Natural killer cell (primary cell): ENCODE measurements at regions not wholly inside any gene's neighbourhood (a gene's known extent, or its start where the extent isn't known, plus 50 kb on each side); places are given as distances from the start of the nearest gene placed in this dataset.
"Not testable (repeated sequence)": the region's sequence is repeated elsewhere in the genome, so short reads cannot be mapped to it uniquely, and the experiment has no call there.

ENCODE experiments used
- ATAC-seq, 3 donors: fragments of 150-1000 bp in 2 of 3; fragments of 200-7000 bp in 1 of 3; cut with Tn5 transposase; 1 replicate in 1 of 3; 2 replicates in 2 of 3; pipeline ENCODE4 v1.10.0; 2021; ENCODE audit warnings: mild to moderate bottlenecking in 2 of 3, moderate library complexity in 2 of 3
- DNase-seq, 2 donors: peaks; one replicate each; pipeline versions ENCODE4 v3.0.0 to v3.0.0-alpha.2; 2013 to 2021; ENCODE audit warnings: mixed read lengths in 1 of 2
- H3K27ac ChIP-seq: one replicate; pipeline ENCODE4 v1.5.1; 2013; ENCODE audit warnings: mild to moderate bottlenecking, low read length
- H3K27me3 ChIP-seq: one replicate; pipeline ENCODE4 v1.6.1; 2013; ENCODE audit warnings: low read length; ENCODE audit not compliant: control insufficient read depth, insufficient read depth
- H3K36me3 ChIP-seq: one replicate; pipeline ENCODE4 v1.6.1; 2013; ENCODE audit warnings: low read length; ENCODE audit not compliant: control insufficient read depth, insufficient read depth
- H3K4me1 ChIP-seq: one replicate; pipeline ENCODE4 v1.6.1; 2013; ENCODE audit warnings: low read length; ENCODE audit not compliant: control insufficient read depth, insufficient read depth
- H3K4me3 ChIP-seq: one replicate; pipeline ENCODE4 v1.5.1; 2013; ENCODE audit warnings: low read length
- H3K9me3 ChIP-seq: one replicate; pipeline ENCODE4 v1.6.1; 2013; ENCODE audit warnings: low read length; ENCODE audit not compliant: control insufficient read depth, insufficient read depth
- H3K27ac Mint-ChIP-seq, 2 donors: one replicate each; pipeline ENCODE4 v1.8.0; 2022; ENCODE audit warnings: mild to moderate bottlenecking in 2 of 2, mixed read lengths in 2 of 2, moderate library complexity in 1 of 2
- H3K27me3 Mint-ChIP-seq, 2 donors: one replicate each; pipeline ENCODE4 v1.8.0; 2022; ENCODE audit warnings: low read depth in 2 of 2, mixed read lengths in 2 of 2
- H3K36me3 Mint-ChIP-seq: one replicate; pipeline ENCODE4 v1.8.0; 2022; ENCODE audit warnings: mixed read lengths
- H3K4me1 Mint-ChIP-seq, 2 donors: one replicate each; pipeline ENCODE4 v1.8.0; 2022; ENCODE audit warnings: mixed read lengths in 2 of 2
- H3K4me3 Mint-ChIP-seq: one replicate; pipeline ENCODE4 v1.8.0; 2022; ENCODE audit warnings: mild to moderate bottlenecking, moderate library complexity, mixed read lengths
- H3K9me3 Mint-ChIP-seq, 2 donors: one replicate each; pipeline ENCODE4 v1.8.0; 2022; ENCODE audit warnings: mixed read lengths in 2 of 2
- WGBS: methylation state at CpG from one replicate; pipeline ENCODE4 v1.1.7; 2013; ENCODE audit warnings: missing lambda C conversion rate; ENCODE audit not compliant: insufficient coverage; 5-methylcytosine and 5-hydroxymethylcytosine counted together
- intact Hi-C: fragments of 100-400 bp; cut with micrococcal nuclease; formaldehyde crosslinking; loops from one replicate; pipeline ENCODE4 v1.14.2; 2022
- TF ChIP-seq, protein P1 (sequence below): fragments of 200-600 bp; IDR thresholded peaks from one replicate; pipeline ENCODE4 v1.8.0; 2022; ENCODE audit warnings: antibody characterized with exemption

DNA sequence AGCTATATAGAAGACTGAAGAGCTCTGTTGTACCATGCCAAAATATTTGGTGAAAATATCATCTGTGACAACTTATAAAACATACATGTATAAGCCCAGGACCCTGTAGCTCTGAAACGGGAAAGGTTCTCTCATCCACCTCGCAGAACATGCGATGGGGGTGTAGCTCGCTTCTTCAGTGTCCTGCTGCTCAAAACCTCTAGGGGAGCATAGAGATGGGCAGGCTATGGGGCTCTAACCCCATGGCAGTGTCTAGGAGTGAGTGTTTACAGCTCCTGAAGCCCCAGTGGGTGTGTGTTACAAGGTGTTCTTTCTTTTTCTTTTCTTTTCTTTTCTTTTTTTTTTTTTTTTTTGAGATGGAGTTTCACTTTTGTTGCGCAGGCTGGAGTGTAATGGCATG lies 505.2 kb upstream of the SYNCRIP start:
- 79% methylated on average over 5 of the region's 5 CpGs for WGBS
- TF ChIP-seq, protein P1, sequence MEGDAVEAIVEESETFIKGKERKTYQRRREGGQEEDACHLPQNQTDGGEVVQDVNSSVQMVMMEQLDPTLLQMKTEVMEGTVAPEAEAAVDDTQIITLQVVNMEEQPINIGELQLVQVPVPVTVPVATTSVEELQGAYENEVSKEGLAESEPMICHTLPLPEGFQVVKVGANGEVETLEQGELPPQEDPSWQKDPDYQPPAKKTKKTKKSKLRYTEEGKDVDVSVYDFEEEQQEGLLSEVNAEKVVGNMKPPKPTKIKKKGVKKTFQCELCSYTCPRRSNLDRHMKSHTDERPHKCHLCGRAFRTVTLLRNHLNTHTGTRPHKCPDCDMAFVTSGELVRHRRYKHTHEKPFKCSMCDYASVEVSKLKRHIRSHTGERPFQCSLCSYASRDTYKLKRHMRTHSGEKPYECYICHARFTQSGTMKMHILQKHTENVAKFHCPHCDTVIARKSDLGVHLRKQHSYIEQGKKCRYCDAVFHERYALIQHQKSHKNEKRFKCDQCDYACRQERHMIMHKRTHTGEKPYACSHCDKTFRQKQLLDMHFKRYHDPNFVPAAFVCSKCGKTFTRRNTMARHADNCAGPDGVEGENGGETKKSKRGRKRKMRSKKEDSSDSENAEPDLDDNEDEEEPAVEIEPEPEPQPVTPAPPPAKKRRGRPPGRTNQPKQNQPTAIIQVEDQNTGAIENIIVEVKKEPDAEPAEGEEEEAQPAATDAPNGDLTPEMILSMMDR, result no peak
- H3K27ac Mint-ChIP-seq, result no peak overlapping the region
- no peak for ATAC-seq
- Histone ChIP-seq H3K27ac (no peak overlapping the region), H3K4me1 (no peaks in the 10 kb centered on the region), H3K36me3 (no peaks in the 10 kb centered on the region), H3K9me3 (no peaks in the 10 kb centered on the region), H3K27me3 (no peaks in the 10 kb centered on the region), H3K4me3 (no peak overlapping the region)
- peaks cover 8 to 12% of the 10 kb centered on the region in 2 donors for H3K9me3 Mint-ChIP-seq
- intact Hi-C loops, result no loop called here
- no peaks in the 10 kb centered on the region for H3K4me1 Mint-ChIP-seq
- H3K36me3 Mint-ChIP-seq, result no peaks in the 10 kb centered on the region
- H3K27me3 Mint-ChIP-seq, result no peaks in the 10 kb centered on the region
- no peak overlapping the region for H3K4me3 Mint-ChIP-seq
- DNase-seq, result no peak

DNA sequence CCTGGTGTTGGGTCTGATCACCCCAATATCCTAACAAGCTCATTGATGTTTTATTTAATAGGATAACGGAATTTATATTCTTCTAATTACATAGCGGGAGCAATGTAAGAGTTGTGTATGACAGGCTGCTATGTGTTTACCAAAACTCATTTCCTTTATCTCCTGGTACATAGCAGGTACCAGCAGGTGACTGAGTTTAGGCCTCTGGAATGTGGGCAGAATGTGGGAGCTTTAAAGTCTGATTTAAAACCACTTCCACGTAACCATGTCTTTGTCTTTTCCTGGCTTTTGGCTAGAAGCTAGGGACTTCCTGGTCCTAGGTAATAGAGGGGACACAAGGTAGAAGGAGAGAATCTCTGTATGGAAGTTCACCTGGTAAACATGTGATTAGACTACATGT lies 504.6 kb upstream of the SYNCRIP start:
- Mint-ChIP-seq H3K4me3 (no peak overlapping the region), H3K36me3 (no peaks in the 10 kb centered on the region), H3K9me3 (peaks cover 7 to 12% of the 10 kb centered on the region in 2 donors), H3K4me1 (no peaks in the 10 kb centered on the region), H3K27me3 (no peaks in the 10 kb centered on the region), H3K27ac (no peak overlapping the region)
- ATAC-seq (no peak), DNase-seq (no peak)
- Histone ChIP-seq H3K4me1 (no peaks in the 10 kb centered on the region), H3K36me3 (no peaks in the 10 kb centered on the region), H3K9me3 (no peaks in the 10 kb centered on the region), H3K4me3 (no peak overlapping the region), H3K27ac (no peak overlapping the region), H3K27me3 (no peaks in the 10 kb centered on the region)
- intact Hi-C loops, result no loop called here
- WGBS, result 82% methylated on average over 1 of the region's 3 CpGs
- TF ChIP-seq, protein P1, result no peak

GRCh38 chr6:86146751-86147150 lies 504.1 kb upstream of the SYNCRIP start:
- H3K4me1 Mint-ChIP-seq, H3K4me3 ChIP-seq, H3K4me1 ChIP-seq, DNase-seq, H3K9me3 ChIP-seq, H3K27ac Mint-ChIP-seq, intact Hi-C loops, H3K36me3 Mint-ChIP-seq, H3K36me3 ChIP-seq, H3K27ac ChIP-seq, H3K27me3 ChIP-seq, H3K4me3 Mint-ChIP-seq, ATAC-seq, H3K27me3 Mint-ChIP-seq: not testable (repeated sequence)
- H3K9me3 Mint-ChIP-seq, result peaks cover 7 to 14% of the 10 kb centered on the region in 2 donors
- WGBS, result 59% methylated on average over 3 of the region's 3 CpGs

DNA sequence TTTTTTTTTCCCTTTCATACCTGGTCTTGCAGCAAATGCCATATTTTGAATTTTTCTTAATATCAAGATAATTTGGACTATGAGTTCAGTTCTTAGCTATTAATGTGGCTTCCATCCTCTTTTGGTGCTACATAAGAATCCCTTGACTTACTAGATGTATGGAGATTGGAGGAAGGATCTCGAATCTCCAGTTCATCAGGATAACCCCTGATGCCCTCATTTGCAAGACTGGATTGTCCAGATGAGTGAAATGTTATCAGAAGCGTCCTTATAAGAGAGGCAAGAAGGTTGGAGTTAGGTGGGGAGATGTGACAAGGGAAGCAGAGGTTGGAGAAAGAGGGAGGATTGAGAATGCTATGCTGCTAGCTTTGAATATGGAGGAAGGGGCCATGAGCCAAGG lies 499.6 kb upstream of the SYNCRIP start:
- Mint-ChIP-seq H3K9me3 (peaks cover 12 to 17% of the 10 kb centered on the region in 2 donors), H3K4me1 (no peaks in the 10 kb centered on the region), H3K27me3 (no peaks in the 10 kb centered on the region), H3K36me3 (no peaks in the 10 kb centered on the region), H3K4me3 (no peak overlapping the region), H3K27ac (no peak overlapping the region)
- no peak for ATAC-seq
- Histone ChIP-seq H3K4me3 (no peak overlapping the region), H3K36me3 (no peaks in the 10 kb centered on the region), H3K27ac (no peak overlapping the region), H3K9me3 (no peaks in the 10 kb centered on the region), H3K27me3 (no peaks in the 10 kb centered on the region), H3K4me1 (no peaks in the 10 kb centered on the region)
- DNase-seq, result no peak
- 60% methylated on average over 2 of the region's 2 CpGs for WGBS
- intact Hi-C loops, result no loop called here
- TF ChIP-seq, protein P1, result no peak
